ENCODE measurements at regions not wholly inside any gene's neighbourhood (a gene's known extent, or its start where the extent isn't known, plus 50 kb on each side); places are given as distances from the start of the nearest gene placed in this dataset.

GRCh38 chr13:91211510-91211909, 136.0 kb upstream of the MIR17HG start:
- TF ChIP-seq, protein P1, sequence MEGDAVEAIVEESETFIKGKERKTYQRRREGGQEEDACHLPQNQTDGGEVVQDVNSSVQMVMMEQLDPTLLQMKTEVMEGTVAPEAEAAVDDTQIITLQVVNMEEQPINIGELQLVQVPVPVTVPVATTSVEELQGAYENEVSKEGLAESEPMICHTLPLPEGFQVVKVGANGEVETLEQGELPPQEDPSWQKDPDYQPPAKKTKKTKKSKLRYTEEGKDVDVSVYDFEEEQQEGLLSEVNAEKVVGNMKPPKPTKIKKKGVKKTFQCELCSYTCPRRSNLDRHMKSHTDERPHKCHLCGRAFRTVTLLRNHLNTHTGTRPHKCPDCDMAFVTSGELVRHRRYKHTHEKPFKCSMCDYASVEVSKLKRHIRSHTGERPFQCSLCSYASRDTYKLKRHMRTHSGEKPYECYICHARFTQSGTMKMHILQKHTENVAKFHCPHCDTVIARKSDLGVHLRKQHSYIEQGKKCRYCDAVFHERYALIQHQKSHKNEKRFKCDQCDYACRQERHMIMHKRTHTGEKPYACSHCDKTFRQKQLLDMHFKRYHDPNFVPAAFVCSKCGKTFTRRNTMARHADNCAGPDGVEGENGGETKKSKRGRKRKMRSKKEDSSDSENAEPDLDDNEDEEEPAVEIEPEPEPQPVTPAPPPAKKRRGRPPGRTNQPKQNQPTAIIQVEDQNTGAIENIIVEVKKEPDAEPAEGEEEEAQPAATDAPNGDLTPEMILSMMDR (conservative IDR thresholded peaks at IDR 0.05; ENCODE audit: low read depth in 2 of 2) = no peak
- TF ChIP-seq CREB1 (CRISPR knock-in tag; IDR thresholded peaks at IDR 0.05; ENCODE audit: low read depth) (no peak), EZH2phosphoT487 (IDR thresholded peaks at IDR 0.05; ENCODE audit: unreplicated experiment) (no peak), ZNF462 (CRISPR knock-in tag; IDR thresholded peaks at IDR 0.05) (no peak), POLR2AphosphoS5 (IDR thresholded peaks at IDR 0.05; ENCODE audit: low read depth) (no peak), EZH2 (IDR thresholded peaks at IDR 0.05; ENCODE audit: low read depth, unreplicated experiment) (no peak), STAT1 (IDR thresholded peaks at IDR 0.05; ENCODE audit: unreplicated experiment) (no peak), JUNB (IDR thresholded peaks at IDR 0.05; ENCODE audit: unreplicated experiment) (no peak), REST (IDR thresholded peaks at IDR 0.05; ENCODE audit: unreplicated experiment) (no peak), NANOG (IDR thresholded peaks at IDR 0.05; ENCODE audit: borderline replicate concordance) (no peak), ZNF331 (CRISPR knock-in tag; IDR thresholded peaks at IDR 0.05; ENCODE audit: low read depth) (no peak)
- TF ChIP-seq, protein P2, sequence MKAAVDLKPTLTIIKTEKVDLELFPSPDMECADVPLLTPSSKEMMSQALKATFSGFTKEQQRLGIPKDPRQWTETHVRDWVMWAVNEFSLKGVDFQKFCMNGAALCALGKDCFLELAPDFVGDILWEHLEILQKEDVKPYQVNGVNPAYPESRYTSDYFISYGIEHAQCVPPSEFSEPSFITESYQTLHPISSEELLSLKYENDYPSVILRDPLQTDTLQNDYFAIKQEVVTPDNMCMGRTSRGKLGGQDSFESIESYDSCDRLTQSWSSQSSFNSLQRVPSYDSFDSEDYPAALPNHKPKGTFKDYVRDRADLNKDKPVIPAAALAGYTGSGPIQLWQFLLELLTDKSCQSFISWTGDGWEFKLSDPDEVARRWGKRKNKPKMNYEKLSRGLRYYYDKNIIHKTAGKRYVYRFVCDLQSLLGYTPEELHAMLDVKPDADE (IDR thresholded peaks at IDR 0.05) = no peak

Data from GM23338 (cell line).